GM23338 (cell line): ENCODE measurements at regions not wholly inside any gene's neighbourhood (a gene's known extent, or its start where the extent isn't known, plus 50 kb on each side); places are given as distances from the start of the nearest gene placed in this dataset.

Source experiments
- ATAC-seq: fragments of 200-7000 bp; cut with Tn5 transposase; 3 replicates; pipeline ENCODE4 v1.9.1; 2020
- DNase-seq: peaks from one replicate; pipeline ENCODE4 v3.0.0-alpha.2; 2015; ENCODE audit warnings: low spot score
- H2AFZ ChIP-seq: fragments of 200-600 bp; sonication (generic); 2 replicates; pipeline ENCODE4 v1.8.0; 2016; ENCODE audit warnings: antibody characterized with exemption, mild to moderate bottlenecking, moderate library complexity
- H3F3A ChIP-seq: fragments of 200-600 bp; sonication (generic); replicated peaks from 2 replicates; pipeline ENCODE4 v1.8.0; 2017; ENCODE audit warnings: antibody characterized with exemption, mixed run types, low read depth
- H3K27ac ChIP-seq: fragments of 200-600 bp; sonication (generic); 2 replicates; pipeline ENCODE4 v1.6.1; 2016; ENCODE audit warnings: low read depth
- H3K27me3 ChIP-seq: fragments of 200-600 bp; sonication (generic); 2 replicates; pipeline ENCODE4 v1.8.0; 2016; ENCODE audit warnings: mild to moderate bottlenecking, mixed run types, moderate library complexity; ENCODE audit not compliant: insufficient read depth
- H3K36me3 ChIP-seq: fragments of 200-600 bp; sonication (generic); 2 replicates; pipeline ENCODE4 v1.8.0; 2016; ENCODE audit warnings: mild to moderate bottlenecking; ENCODE audit not compliant: insufficient read depth
- H3K4me1 ChIP-seq: fragments of 200-600 bp; sonication (generic); 2 replicates; pipeline ENCODE4 v1.8.0; 2016; ENCODE audit warnings: mild to moderate bottlenecking, moderate library complexity; ENCODE audit not compliant: insufficient read depth
- H3K4me2 ChIP-seq: fragments of 200-600 bp; sonication (generic); 2 replicates; pipeline ENCODE4 v1.7.1; 2017; ENCODE audit warnings: mixed run types
- H3K4me3 ChIP-seq: fragments of 200-600 bp; sonication (generic); 2 replicates; pipeline ENCODE4 v1.6.1; 2016; ENCODE audit warnings: mixed run types
- H3K79me2 ChIP-seq: fragments of 200-600 bp; sonication (generic); replicated peaks from 2 replicates; pipeline ENCODE4 v1.8.0; 2017; ENCODE audit warnings: mild to moderate bottlenecking; ENCODE audit not compliant: insufficient read depth
- H3K9me2 ChIP-seq: fragments of 200-600 bp; sonication (generic); 2 replicates; pipeline ENCODE4 v1.8.0; 2017; ENCODE audit not compliant: insufficient read depth
- H4K20me1 ChIP-seq: fragments of 200-600 bp; sonication (generic); replicated peaks from 2 replicates; pipeline ENCODE4 v1.8.0; 2017; ENCODE audit warnings: mild to moderate bottlenecking; ENCODE audit not compliant: insufficient read depth
- H3K27ac Mint-ChIP-seq: 2 replicates; pipeline ENCODE4 v1.8.0; 2020; ENCODE audit warnings: inconsistent platforms, mild to moderate bottlenecking, moderate library complexity, mixed read lengths
- H3K27me3 Mint-ChIP-seq: 3 replicates; pipeline ENCODE4 v1.8.0; 2022; ENCODE audit warnings: low read depth, mild to moderate bottlenecking, moderate library complexity, mixed read lengths, inconsistent platforms; ENCODE audit not compliant: insufficient read depth, poor library complexity
- H3K36me3 Mint-ChIP-seq: 3 replicates; pipeline ENCODE4 v1.8.0; 2021; ENCODE audit warnings: low read depth, mild to moderate bottlenecking, inconsistent platforms, moderate library complexity, mixed read lengths
- H3K4me1 Mint-ChIP-seq: 3 replicates; pipeline ENCODE4 v1.8.0; 2020; ENCODE audit warnings: mild to moderate bottlenecking, inconsistent platforms, mixed read lengths
- H3K4me3 Mint-ChIP-seq: 3 replicates; pipeline ENCODE4 v1.8.0; 2021; ENCODE audit warnings: moderate library complexity, mild to moderate bottlenecking, inconsistent platforms, mixed read lengths
- H3K9me3 Mint-ChIP-seq: 3 replicates; pipeline ENCODE4 v1.8.0; 2020; ENCODE audit warnings: moderate library complexity, mild to moderate bottlenecking, inconsistent platforms, mixed read lengths
- CREB1 ChIP-seq: fragments of 250-450 bp; sonication (Bioruptor Pico); IDR thresholded peaks from 2 replicates; pipeline ENCODE4 v1.5.0; 2020; ENCODE audit warnings: low read depth, mild to moderate bottlenecking, moderate library complexity
- CTCF ChIP-seq, 2 experiments: fragments of 200-600 bp in 1 of 2; sonication (generic) in 1 of 2; conservative IDR thresholded peaks; 2 replicates each; pipeline versions ENCODE4 v1.5.1 to v1.6.1; 2016 to 2017; ENCODE audit warnings: antibody characterized with exemption in 2 of 2, low read depth in 2 of 2, mild to moderate bottlenecking in 2 of 2, moderate library complexity in 1 of 2
- ETS1 ChIP-seq: IDR thresholded peaks from 2 replicates; pipeline ENCODE4 v1.6.1; 2016; ENCODE audit warnings: antibody characterized with exemption
- EZH2 ChIP-seq: fragments of 200-600 bp; sonication (generic); IDR thresholded peaks from one replicate; pipeline ENCODE4 v1.8.0; 2017; ENCODE audit warnings: antibody characterized with exemption, mild to moderate bottlenecking, low read depth; ENCODE audit not compliant: unreplicated experiment
- EZH2phosphoT487 ChIP-seq: fragments of 200-600 bp; sonication (generic); IDR thresholded peaks from one replicate; pipeline ENCODE4 v1.8.1; 2018; ENCODE audit warnings: antibody characterized with exemption; ENCODE audit not compliant: unreplicated experiment
- JUNB ChIP-seq: IDR thresholded peaks from one replicate; pipeline ENCODE4 v1.6.1; 2016; ENCODE audit warnings: antibody characterized with exemption; ENCODE audit not compliant: unreplicated experiment
- NANOG ChIP-seq: IDR thresholded peaks from 2 replicates; pipeline ENCODE4 v1.6.1; 2016; ENCODE audit warnings: antibody characterized with exemption, borderline replicate concordance
- POLR2AphosphoS5 ChIP-seq: IDR thresholded peaks from 2 replicates; pipeline ENCODE4 v1.6.1; 2016; ENCODE audit warnings: antibody characterized with exemption, low read depth
- REST ChIP-seq: IDR thresholded peaks from one replicate; pipeline ENCODE4 v1.6.1; 2018; ENCODE audit warnings: antibody characterized with exemption; ENCODE audit not compliant: unreplicated experiment
- STAT1 ChIP-seq: IDR thresholded peaks from one replicate; pipeline ENCODE4 v1.6.1; 2016; ENCODE audit warnings: antibody characterized with exemption; ENCODE audit not compliant: unreplicated experiment
- ZNF114 ChIP-seq: fragments of 250-450 bp; sonication (Bioruptor Pico); IDR thresholded peaks from 2 replicates; pipeline ENCODE4 v1.5.0; 2020; ENCODE audit warnings: mild to moderate bottlenecking, moderate library complexity
- ZNF331 ChIP-seq: fragments of 250-450 bp; sonication (Bioruptor Pico); IDR thresholded peaks from 2 replicates; pipeline ENCODE4 v1.5.0; 2020; ENCODE audit warnings: low read depth, mild to moderate bottlenecking, moderate library complexity
- ZNF462 ChIP-seq: fragments of 250-450 bp; sonication (Bioruptor Pico); IDR thresholded peaks from 2 replicates; pipeline ENCODE4 v1.5.0; 2020; ENCODE audit warnings: mild to moderate bottlenecking, moderate library complexity

- H3K27me3 ChIP-seq, result no peaks in the 10 kb centered on the region
- no peak overlapping the region for H3K4me3 ChIP-seq
- H3K36me3 Mint-ChIP-seq, result no peaks in the 10 kb centered on the region
- H3K79me2 ChIP-seq, result no peaks in the 10 kb centered on the region
- H3K27ac ChIP-seq, result no peak overlapping the region
- no peaks in the 10 kb centered on the region for H3K9me2 ChIP-seq
- TF ChIP-seq POLR2AphosphoS5 (no peak), ZNF462 (CRISPR knock-in tag) (no peak), CREB1 (CRISPR knock-in tag) (no peak), JUNB (no peak), CTCF (conservative IDR thresholded peaks at IDR 0.05; ENCODE audit: low read depth in 2 of 2) (no peak), NANOG (no peak), ZNF114 (no peak), ETS1 (no peak), ZNF331 (CRISPR knock-in tag) (no peak), STAT1 (no peak), REST (no peak), EZH2phosphoT487 (no peak), EZH2 (no peak)
- H3K27ac Mint-ChIP-seq, result no peak overlapping the region
- H3K9me3 Mint-ChIP-seq, result no peaks in the 10 kb centered on the region
- DNase-seq (no peak), ATAC-seq (no peak)
- no peak overlapping the region for H2AFZ ChIP-seq
- no peaks in the 10 kb centered on the region for H3K27me3 Mint-ChIP-seq
- no peaks in the 10 kb centered on the region for H4K20me1 ChIP-seq
- no peak overlapping the region for H3K4me2 ChIP-seq
- peaks cover 3% of the 10 kb centered on the region; the same call in 1 of the 2 replicates for H3K4me1 ChIP-seq
- peaks cover 3% of the 10 kb centered on the region; the same call in 2 of the 3 replicates for H3K4me1 Mint-ChIP-seq
- no peaks in the 10 kb centered on the region for H3K36me3 ChIP-seq
- no peak overlapping the region for H3K4me3 Mint-ChIP-seq
- H3F3A ChIP-seq, result no peaks in the 10 kb centered on the region
Measured at GRCh38 chr7:109109558-109109957, 539.9 kb downstream of the DNAJB9 start.
